ENCODE measurements at regions not wholly inside any gene's neighbourhood (a gene's known extent, or its start where the extent isn't known, plus 50 kb on each side); places are given as distances from the start of the nearest gene placed in this dataset.
A peak's percentile ranks its signal among the peaks of the same experiment; 100 is the strongest.

DNA sequence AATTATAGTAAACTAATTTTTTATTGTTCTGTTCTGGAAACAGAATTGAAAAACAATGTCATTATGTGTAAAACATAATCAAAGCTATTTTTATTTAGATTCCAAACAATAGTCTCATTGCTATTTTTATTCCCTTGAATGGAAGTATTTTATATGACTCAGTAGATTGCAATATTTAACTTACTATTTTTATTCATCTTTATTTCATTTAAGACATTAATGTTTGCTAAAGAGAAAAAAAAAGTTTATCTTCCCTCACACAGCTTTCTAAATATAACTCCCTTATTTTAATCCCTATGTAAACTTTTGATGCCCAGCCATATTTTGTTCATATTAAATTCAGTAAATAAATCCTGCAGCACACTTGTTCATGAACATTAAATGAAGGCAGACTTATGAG lies 622.4 kb downstream of the SLC6A15 start:
- no peak overlapping the region for H3K4me3 ChIP-seq (replicated peaks; ENCODE audit: low read depth, low read length)
- TF ChIP-seq, protein P1, sequence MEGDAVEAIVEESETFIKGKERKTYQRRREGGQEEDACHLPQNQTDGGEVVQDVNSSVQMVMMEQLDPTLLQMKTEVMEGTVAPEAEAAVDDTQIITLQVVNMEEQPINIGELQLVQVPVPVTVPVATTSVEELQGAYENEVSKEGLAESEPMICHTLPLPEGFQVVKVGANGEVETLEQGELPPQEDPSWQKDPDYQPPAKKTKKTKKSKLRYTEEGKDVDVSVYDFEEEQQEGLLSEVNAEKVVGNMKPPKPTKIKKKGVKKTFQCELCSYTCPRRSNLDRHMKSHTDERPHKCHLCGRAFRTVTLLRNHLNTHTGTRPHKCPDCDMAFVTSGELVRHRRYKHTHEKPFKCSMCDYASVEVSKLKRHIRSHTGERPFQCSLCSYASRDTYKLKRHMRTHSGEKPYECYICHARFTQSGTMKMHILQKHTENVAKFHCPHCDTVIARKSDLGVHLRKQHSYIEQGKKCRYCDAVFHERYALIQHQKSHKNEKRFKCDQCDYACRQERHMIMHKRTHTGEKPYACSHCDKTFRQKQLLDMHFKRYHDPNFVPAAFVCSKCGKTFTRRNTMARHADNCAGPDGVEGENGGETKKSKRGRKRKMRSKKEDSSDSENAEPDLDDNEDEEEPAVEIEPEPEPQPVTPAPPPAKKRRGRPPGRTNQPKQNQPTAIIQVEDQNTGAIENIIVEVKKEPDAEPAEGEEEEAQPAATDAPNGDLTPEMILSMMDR (IDR thresholded peaks at IDR 0.05; ENCODE audit: low read depth, low read length, missing control alignments), result no peak
- no peak for DNase-seq (ENCODE audit: extremely low read depth, low read depth)

DNA sequence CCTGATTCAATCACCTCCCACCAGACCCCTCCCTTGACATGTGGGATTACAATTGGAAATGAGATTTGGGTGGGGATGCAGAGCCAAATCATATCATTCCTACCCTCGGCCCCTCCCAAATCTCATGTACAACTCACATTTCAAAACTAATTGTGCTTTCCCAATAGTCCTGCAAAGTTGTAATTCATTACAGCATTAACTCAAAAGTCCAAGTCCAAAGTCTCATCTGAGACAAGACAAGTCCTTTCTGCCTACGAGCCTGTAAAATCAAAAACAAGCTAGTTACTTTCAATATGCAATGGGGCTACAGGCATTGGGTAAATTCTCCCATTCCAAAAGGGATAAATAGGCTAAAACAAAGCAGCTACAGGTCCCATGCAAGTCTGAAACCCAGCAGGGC lies 634.6 kb downstream of the SLC6A15 start:
- TF ChIP-seq, protein P1 (IDR thresholded peaks at IDR 0.05; ENCODE audit: low read depth, low read length, missing control alignments), result no peak
- DNase-seq (ENCODE audit: extremely low read depth, low read depth), result no peak
- H3K4me3 ChIP-seq (replicated peaks; ENCODE audit: low read depth, low read length), result no peak overlapping the region

DNA sequence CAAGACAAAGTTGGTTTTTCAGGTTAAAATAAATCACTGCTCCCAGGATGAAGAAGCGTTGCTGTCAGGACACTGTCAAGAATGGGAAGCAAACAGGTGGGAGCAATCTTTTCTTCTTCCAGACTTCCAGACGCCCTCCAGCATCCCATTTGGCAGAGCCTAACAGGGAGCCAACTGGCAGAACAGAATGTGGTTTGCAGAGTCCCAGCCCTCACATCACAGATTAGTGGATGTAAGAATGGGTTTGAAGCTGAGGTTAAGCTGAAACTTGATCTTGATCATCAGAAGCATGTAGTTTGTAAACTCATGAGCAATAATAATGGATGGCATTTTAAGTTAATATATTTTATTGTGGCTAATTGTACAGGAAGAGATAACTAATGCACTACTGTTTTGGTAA lies 636.4 kb downstream of the SLC6A15 start:
- peak; percentile 9 for DNase-seq (ENCODE audit: extremely low read depth, low read depth)
- TF ChIP-seq, protein P1 (IDR thresholded peaks at IDR 0.05; ENCODE audit: low read depth, low read length, missing control alignments), result no peak
- no peak overlapping the region for H3K4me3 ChIP-seq (replicated peaks; ENCODE audit: low read depth, low read length)

DNA sequence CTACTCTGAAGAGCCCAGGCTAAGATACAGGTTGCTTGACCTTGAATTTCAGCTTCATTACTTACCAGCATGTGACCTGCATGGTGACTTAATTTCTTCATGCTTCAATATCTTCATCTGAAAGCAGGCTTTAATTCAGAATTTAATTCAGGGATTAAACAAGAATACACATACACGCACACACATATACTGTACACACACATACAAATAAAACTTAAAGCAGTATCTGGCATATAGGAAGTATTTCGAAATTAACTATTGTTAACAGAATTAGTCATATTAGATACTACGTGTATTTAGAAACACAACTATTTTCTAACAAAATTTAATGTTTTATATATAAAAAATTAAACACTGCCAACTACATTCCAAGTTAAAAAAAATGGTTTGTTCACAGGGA lies 640.3 kb downstream of the SLC6A15 start:
- TF ChIP-seq, protein P1 (IDR thresholded peaks at IDR 0.05; ENCODE audit: low read depth, low read length, missing control alignments), result no peak
- H3K4me3 ChIP-seq (replicated peaks; ENCODE audit: low read depth, low read length), result no peak overlapping the region
- DNase-seq (ENCODE audit: extremely low read depth, low read depth), result no peak

DNA sequence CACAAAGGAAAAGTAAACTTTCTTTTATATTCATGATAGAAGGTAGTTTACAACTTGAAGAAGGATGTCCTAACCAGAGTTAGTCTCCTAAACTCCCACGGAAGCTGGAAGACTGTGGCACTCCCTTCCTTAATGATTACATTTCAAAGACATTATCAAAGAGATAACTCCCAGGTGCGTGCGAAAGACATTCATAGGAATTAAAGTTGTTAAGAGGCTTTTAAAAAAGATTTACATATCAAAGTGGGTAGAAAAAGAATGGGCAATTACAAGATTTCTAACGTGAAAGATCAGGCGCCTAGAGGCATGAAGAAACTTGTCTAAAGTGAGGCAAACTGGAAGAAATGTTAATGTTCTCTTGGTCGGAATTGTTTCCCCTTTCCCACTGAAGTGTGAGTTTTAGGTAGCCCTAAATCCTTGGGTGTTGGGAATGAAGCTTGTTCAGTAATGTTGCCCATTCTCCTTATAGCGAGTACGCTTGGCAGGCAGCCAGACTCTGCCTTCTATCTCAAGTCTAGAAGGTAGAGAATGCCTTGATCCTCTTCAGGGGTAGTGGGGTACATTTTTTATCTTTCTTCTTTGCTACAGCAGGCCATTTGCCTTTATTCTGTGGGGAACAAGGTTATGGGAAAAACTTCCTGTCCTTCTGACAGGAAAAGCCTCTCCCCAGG lies 642.0 kb downstream of the SLC6A15 start:
- H3K4me3 ChIP-seq (replicated peaks; ENCODE audit: low read depth, low read length), result no peak overlapping the region
- TF ChIP-seq, protein P1 (IDR thresholded peaks at IDR 0.05; ENCODE audit: low read depth, low read length, missing control alignments), result no peak
- no peak for DNase-seq (ENCODE audit: extremely low read depth, low read depth)

DNA sequence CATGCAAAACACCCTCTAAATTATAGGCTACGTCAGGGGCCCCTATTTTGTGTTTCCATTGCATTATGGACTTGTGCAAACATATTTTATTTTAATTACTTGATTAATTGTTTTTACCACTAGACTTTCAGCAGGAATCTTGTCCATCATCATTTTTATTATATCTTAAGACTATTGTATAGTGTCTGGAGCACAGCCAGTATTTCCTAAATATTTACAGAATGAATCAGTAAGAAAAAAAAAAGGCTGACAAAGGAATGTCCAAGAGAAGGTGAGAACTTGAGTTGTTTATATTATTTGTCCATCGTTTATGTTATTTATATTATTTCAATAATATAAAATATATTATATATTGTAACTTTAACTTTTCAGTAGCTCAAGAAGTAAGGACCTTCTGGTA lies 664.7 kb downstream of the SLC6A15 start:
- TF ChIP-seq, protein P1 (IDR thresholded peaks at IDR 0.05; ENCODE audit: low read depth, low read length, missing control alignments), result no peak

DNA sequence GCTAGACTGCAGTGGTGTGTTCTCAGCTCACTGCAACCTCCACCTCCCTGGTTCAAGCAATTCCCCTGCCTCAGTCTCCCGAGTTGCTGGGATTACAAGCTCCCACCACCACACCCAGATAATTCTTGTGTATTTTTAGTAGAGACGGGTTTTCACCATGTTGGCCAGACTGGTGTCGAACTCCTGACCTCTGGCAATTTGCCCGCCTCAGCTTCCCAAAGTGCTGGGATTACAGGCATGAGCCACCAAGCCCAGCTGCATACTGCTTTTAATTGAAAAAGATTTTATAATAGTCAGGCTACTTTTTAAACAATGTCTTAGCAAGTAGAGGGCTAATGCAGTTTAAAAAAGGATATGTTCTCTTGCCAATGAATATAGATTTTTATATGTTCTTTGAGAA lies 668.9 kb downstream of the SLC6A15 start:
- H3K4me3 ChIP-seq (replicated peaks; ENCODE audit: low read depth, low read length), result no peak overlapping the region
- DNase-seq (ENCODE audit: extremely low read depth, low read depth), result no peak
- TF ChIP-seq, protein P1 (IDR thresholded peaks at IDR 0.05; ENCODE audit: low read depth, low read length, missing control alignments), result no peak

More for the DNA sequence above, 664.7 kb downstream of the SLC6A15 start:
- no peak overlapping the region for H3K4me3 ChIP-seq (replicated peaks; ENCODE audit: low read depth, low read length)
- DNase-seq (ENCODE audit: extremely low read depth, low read depth), result no peak
